ENCODE measurements at regions not wholly inside any gene's neighbourhood (a gene's known extent, or its start where the extent isn't known, plus 50 kb on each side); places are given as distances from the start of the nearest gene placed in this dataset.

DNA sequence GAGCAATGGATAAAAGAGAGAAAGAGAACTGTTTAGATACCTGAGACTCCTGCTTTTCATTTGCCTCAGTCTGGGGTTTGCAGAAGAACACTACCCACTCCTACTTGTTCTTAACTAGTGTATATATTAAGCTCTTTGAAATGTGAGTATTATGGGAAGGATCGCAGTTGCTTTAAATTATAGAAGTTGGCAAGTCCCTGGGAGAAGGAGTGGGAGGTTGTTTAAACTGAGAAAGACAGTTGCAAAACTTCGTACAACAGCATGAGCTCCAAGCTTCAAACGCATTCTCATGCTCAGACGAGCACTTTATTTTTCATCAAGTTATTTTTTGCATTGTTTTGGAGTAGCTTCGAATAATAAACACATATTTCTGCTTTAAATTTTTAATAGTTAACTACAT, 88.1 kb upstream of the C1QTNF7 start:
- DNase-seq (ENCODE audit: low read depth), result no peak
- TF ChIP-seq, protein P1, sequence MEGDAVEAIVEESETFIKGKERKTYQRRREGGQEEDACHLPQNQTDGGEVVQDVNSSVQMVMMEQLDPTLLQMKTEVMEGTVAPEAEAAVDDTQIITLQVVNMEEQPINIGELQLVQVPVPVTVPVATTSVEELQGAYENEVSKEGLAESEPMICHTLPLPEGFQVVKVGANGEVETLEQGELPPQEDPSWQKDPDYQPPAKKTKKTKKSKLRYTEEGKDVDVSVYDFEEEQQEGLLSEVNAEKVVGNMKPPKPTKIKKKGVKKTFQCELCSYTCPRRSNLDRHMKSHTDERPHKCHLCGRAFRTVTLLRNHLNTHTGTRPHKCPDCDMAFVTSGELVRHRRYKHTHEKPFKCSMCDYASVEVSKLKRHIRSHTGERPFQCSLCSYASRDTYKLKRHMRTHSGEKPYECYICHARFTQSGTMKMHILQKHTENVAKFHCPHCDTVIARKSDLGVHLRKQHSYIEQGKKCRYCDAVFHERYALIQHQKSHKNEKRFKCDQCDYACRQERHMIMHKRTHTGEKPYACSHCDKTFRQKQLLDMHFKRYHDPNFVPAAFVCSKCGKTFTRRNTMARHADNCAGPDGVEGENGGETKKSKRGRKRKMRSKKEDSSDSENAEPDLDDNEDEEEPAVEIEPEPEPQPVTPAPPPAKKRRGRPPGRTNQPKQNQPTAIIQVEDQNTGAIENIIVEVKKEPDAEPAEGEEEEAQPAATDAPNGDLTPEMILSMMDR (IDR thresholded peaks at IDR 0.05; ENCODE audit: control insufficient read depth, extremely low read depth, insufficient read depth), result no peak
- H3K4me3 ChIP-seq (ENCODE audit: low read depth, low read length), result no peak overlapping the region

DNA sequence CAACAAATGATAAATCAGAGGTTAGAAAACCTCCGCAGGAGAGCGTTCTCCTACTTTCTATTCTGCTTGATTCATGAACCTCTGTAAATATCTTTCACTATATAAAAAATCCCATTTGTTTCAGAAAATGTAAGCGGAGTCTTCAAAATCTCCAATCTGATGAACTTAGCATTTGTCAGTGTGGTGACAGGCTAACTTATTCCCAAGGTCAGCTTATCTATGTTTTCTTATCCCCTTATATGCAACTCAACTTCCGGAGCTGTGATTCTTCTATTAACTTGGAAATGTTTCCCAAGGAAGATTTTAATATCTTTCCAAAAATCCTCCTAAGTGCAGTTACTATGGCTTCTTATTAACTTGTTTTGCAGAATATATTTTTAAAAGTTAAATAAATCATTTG, 87.5 kb upstream of the C1QTNF7 start:
- no peak overlapping the region for H3K4me3 ChIP-seq (ENCODE audit: low read depth, low read length)
- no peak for DNase-seq (ENCODE audit: low read depth)
- TF ChIP-seq, protein P1 (IDR thresholded peaks at IDR 0.05; ENCODE audit: control insufficient read depth, extremely low read depth, insufficient read depth), result no peak

DNA sequence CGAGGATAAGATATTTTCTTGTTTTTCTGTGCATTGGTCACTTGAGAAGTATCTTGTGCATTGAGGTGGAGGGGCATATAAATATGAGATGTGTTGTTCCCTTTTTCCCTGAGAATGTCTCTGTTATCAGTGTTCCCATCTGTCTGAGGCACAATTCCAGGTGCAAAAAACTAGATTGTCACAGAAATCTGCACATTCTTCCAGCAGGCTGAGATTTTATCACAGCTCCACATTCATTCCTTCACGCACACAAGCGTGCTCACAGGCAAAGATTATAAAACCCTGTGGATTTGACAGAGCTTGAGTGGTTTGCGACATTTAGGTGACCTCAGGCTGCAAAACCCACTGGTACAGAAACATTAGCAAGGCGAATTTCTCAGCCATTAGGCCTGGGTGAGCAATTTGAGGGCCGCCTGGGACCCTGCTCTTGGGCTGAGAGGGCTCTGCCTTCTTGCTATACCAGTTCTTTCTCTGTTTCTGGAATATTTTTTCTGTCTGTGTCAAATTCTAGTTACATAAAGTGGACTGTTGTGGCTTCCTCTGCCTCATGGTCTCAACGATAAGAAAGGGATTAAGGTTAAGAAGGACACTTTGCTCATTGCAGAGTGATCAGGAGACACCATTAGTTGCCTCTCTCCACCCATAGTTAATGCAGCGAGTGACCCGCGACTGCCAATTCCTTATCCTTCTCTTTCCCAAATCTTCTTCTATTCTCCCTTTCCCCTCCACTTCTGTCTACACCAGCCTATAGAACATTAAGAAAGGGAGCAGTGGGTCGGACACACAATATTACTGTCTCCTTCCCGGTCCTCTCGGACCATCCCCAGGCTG, 86.7 kb upstream of the C1QTNF7 start:
- TF ChIP-seq, protein P1 (IDR thresholded peaks at IDR 0.05; ENCODE audit: control insufficient read depth, extremely low read depth, insufficient read depth), result no peak
- DNase-seq (ENCODE audit: low read depth), result no peak

DNA sequence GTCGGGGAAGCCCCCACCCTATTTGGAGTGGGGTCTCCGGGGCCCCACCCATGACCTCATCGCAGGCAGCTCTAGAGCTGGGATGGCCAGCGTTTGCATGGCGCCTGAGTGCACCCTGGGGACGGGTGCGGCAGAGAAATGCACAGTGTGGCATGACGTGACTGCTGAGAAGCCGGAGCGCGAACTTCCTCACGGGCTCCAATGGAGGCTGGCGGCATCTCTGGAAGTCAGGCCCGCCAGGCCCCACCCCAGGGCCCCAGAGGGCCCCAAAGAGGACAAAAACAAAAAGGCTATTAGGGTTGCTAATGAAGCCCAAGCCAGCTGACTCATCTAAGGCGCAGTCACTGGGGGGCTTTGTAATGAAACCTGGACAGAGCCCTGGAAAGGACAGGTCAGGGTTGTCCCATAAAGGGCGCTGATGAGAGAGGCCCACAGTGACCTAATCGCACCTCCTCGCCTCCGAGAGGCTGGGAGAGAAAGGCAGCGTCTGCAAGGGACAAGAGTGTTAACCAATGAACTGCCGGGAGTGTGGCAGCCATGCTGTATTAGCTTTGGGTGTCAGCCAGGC, 86.0 kb upstream of the C1QTNF7 start:
- no peak overlapping the region for H3K4me3 ChIP-seq (ENCODE audit: low read depth, low read length)
- DNase-seq (ENCODE audit: low read depth), result no peak
- TF ChIP-seq, protein P1 (IDR thresholded peaks at IDR 0.05; ENCODE audit: control insufficient read depth, extremely low read depth, insufficient read depth), result no peak

More for the DNA sequence above, 86.7 kb upstream of the C1QTNF7 start:
- H3K4me3 ChIP-seq (ENCODE audit: low read depth, low read length), result no peak overlapping the region

DNA sequence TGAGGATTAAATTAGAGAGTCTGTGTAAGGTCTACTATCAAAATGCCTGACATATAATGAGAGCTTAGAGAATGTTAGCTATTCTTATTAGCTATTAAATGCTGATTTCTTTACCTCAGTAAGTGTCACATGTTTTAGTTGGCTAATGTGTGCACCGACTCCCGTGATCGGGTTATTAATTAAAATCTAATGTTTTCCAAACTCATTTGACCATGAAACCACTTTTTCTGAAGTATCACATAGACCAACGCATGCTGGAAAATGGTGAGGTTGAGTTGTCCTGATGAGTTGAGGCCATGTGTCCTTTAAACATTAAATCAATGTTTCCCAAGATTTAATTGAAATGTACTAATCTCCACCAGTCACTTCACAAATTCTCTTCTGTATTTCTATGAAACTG, 84.8 kb upstream of the C1QTNF7 start:
- DNase-seq (ENCODE audit: low read depth), result no peak
- TF ChIP-seq, protein P1 (IDR thresholded peaks at IDR 0.05; ENCODE audit: control insufficient read depth, extremely low read depth, insufficient read depth), result no peak
- H3K4me3 ChIP-seq (ENCODE audit: low read depth, low read length), result no peak overlapping the region

DNA sequence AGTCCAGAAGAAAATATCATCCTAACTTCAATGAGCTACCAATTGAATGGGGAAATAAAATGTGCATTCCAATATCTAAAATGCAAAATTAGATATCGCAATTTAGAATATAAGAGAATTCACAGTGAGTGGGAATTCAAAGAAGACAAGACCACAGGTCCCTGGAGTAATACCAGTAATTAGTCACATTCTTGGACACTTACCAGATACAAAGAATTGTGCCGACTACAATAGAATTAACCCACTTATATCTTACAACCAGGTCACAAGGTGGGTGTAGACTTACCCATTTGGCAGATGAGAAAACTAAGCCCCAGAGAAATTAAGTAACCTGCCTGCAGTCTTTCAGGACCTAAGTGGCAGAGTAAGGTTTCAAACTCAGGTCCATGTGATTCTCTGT, 84.3 kb upstream of the C1QTNF7 start:
- H3K4me3 ChIP-seq (ENCODE audit: low read depth, low read length), result no peak overlapping the region
- TF ChIP-seq, protein P1 (IDR thresholded peaks at IDR 0.05; ENCODE audit: control insufficient read depth, extremely low read depth, insufficient read depth), result no peak
- DNase-seq (ENCODE audit: low read depth), result no peak
